SK-N-MC (cell line): ENCODE measurements at regions not wholly inside any gene's neighbourhood (a gene's known extent, or its start where the extent isn't known, plus 50 kb on each side); places are given as distances from the start of the nearest gene placed in this dataset.

ENCODE experiments used
- DNase-seq: peaks from one replicate; pipeline ENCODE4 v3.0.0-alpha.2; 2011; ENCODE audit warnings: low read depth, low spot score
- H3K27ac ChIP-seq: fragments of 200-600 bp; sonication (generic); 2 replicates; pipeline ENCODE4 v1.5.1; 2016; ENCODE audit warnings: mixed run types
- H3K36me3 ChIP-seq: fragments of 200-600 bp; sonication (generic); 2 replicates; pipeline ENCODE4 v1.6.1; 2017; ENCODE audit warnings: antibody characterized with exemption, low read length, mixed read lengths; ENCODE audit not compliant: insufficient read depth
- H3K4me3 ChIP-seq: fragments of 200-600 bp; sonication (generic); 2 replicates; pipeline ENCODE4 v1.5.1; 2016
- H3K9ac ChIP-seq: fragments of 200-600 bp; sonication (generic); 2 replicates; pipeline ENCODE4 v1.8.0; 2017; ENCODE audit warnings: mixed run types, mixed read lengths; ENCODE audit not compliant: insufficient read length
- H3K9me3 ChIP-seq: fragments of 200-600 bp; sonication (generic); 2 replicates; pipeline ENCODE4 v1.6.1; 2017; ENCODE audit warnings: low read depth, mild to moderate bottlenecking, antibody characterized with exemption, low read length, moderate library complexity, mixed read lengths
- EZH2 ChIP-seq: fragments of 200-600 bp; sonication (generic); IDR thresholded peaks from one replicate; pipeline ENCODE4 v1.6.1; 2017; ENCODE audit warnings: antibody characterized with exemption
- FOXP2 ChIP-seq: optimal IDR thresholded peaks from 2 replicates; pipeline ENCODE3; 2011; ENCODE audit warnings: mild to moderate bottlenecking, moderate library complexity; ENCODE audit not compliant: insufficient read depth; ENCODE audit errors: extremely low read length, control extremely low read depth
- POLR2AphosphoS5 ChIP-seq: IDR thresholded peaks from 2 replicates; pipeline ENCODE4 v1.6.1; 2012; ENCODE audit warnings: mild to moderate bottlenecking, low read depth, low read length, borderline replicate concordance

DNA sequence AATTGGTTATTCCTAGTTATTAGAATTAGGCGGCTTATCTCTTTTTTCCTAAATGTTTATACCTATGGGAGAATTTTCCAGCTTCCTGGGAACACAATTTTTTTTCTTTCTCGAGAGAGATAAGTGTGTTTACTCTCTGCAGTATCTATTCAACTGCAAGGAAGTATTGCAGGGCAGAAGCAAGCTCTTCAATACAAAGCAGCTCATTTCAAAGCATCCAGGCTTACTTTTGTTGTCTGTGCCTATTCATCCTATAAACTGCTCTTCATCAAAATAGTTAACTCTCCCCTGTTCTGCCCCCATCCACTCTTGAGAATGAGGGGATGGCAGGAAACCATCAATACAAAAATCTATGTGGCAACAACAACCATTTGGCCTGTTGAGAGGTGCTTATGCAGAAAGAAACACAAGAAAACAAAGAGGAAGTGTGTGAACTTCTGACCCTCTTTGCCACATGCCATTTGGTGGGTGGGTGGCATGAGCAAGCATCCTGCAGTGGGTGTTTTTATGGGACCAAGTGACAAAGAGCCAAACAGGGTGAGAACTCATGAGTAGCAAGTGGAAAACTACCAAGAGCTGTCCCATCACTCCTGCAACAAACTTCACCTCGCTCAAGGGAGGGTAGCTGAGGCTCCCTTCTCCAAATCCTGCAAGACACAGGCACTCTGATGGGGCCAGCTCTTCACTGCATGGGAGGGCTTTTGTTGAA lies 50.6 kb upstream of the MRPS6 start:
- Histone ChIP-seq H3K27ac (no peak overlapping the region), H3K4me3 (no peak overlapping the region), H3K9ac (no peak overlapping the region), H3K36me3 (no peaks in the 10 kb centered on the region), H3K9me3 (no peaks in the 10 kb centered on the region)
- DNase-seq: no peak
- no peak for TF ChIP-seq POLR2AphosphoS5
- TF ChIP-seq FOXP2: no peak
- TF ChIP-seq EZH2: no peak

DNA sequence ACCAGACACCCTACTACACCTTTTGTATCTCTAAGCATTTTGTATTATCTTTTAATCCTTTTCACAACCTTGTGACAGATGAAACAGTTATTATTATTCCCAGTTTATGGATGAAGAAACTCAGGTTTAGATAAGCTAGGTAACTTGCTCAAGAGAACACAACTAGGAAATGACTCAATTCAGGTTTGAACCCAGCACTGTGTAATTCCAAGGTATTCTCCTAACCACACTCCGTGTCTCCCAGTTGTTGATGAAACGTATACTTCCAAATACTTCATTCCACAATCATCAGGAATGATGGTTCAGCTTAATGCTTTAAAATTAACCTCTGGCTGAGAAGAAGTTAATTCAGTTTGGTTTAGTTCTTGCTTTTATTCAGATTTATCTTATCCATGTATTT lies 51.7 kb upstream of the MRPS6 start:
- TF ChIP-seq FOXP2 (no peak), EZH2 (no peak), POLR2AphosphoS5 (no peak)
- no peak overlapping the region for H3K27ac ChIP-seq
- H3K4me3 ChIP-seq: no peak overlapping the region
- no peaks in the 10 kb centered on the region for H3K9me3 ChIP-seq
- no peak overlapping the region for H3K9ac ChIP-seq
- DNase-seq: no peak
- H3K36me3 ChIP-seq: no peaks in the 10 kb centered on the region

DNA sequence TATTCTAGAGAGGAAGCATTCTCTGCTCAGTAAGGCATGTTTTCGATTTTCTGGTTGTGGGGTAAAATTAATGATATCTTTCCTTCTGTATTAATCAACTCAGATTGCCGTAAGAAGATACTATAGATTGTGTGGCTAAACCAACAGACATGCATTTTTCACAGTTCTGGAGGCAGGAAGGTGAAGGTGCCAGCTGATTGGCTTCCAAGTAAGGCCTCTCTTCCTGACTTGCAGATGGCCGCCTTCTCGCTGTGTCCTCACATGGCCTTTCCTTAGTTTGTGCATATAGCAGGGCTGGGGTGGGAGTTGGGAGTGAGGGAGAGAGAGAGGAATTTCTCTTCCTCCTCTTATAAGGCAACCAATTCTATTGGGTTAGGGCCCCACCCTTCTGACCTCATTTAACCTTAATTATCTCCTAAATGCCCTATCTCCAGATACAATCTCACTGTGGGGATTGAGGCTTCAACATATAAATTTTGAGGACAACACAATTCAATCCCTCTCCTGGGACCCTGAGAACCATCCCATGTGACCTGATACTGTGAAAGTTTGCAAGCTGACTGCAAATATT lies 52.3 kb upstream of the MRPS6 start:
- Histone ChIP-seq H3K9ac (no peak overlapping the region), H3K36me3 (no peaks in the 10 kb centered on the region), H3K9me3 (no peaks in the 10 kb centered on the region), H3K27ac (no peak overlapping the region), H3K4me3 (no peak overlapping the region)
- no peak for DNase-seq
- TF ChIP-seq POLR2AphosphoS5 (no peak), EZH2 (no peak), FOXP2 (no peak)

DNA sequence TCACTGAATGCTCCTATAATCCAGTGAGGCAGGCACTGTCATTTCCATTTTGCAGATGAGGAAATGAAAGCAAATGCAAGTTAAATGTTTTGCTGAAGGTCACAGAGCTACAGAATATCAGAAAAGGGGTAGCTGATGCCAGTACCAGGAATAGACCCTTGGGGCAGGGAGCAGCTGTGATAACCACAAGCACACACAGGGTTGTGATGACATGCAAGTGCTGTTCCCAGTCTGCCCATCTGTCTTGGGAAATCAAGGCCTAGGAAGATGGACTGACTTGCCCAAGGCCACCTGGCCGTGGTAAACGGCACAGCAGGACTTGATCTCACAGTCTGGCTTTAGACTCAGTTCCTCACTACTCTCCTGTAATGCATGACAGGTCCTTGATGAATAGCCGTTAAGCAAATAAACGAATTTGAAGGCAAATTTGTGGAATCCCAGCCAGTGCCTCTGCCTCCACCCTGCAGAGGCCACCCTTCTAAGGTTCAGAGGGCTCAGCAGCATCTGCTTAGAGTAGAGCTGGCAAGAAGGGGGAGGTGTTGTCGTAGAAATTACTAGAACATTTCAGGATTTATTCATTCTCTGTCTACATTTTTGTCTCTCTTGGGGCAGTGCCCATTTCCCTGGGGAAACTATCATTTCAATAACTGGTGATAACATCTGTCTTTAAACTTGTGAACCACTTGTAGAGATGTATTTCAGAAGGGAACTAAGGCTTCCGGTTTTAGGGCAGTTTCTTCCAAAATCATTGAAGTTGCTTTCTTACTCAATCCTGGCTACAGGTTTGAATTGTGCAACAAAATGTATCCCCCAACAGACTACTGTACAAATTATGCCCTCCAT lies 53.2 kb upstream of the MRPS6 start:
- no peaks in the 10 kb centered on the region for H3K36me3 ChIP-seq
- DNase-seq: no peak
- H3K4me3 ChIP-seq: no peak overlapping the region
- TF ChIP-seq FOXP2 (no peak), EZH2 (no peak), POLR2AphosphoS5 (no peak)
- no peak overlapping the region for H3K27ac ChIP-seq
- no peak overlapping the region for H3K9ac ChIP-seq
- H3K9me3 ChIP-seq: no peaks in the 10 kb centered on the region

DNA sequence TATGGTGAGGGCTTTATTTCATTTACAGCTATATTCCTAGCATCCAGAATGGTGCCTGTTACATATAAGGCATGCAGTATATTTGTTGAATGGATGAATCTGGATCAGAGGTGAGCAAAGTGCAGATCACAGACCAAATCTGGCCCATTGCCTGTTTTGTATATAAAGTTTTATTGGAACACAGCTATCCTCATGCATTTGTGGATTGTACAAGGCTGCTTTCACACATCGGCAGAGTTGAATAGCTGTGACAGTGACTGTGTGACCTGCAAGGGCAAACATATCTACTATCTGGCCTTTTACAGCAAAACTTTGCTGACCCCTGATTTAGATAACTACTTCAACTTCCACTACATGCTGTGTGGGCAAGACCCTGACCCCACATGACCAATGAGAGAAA lies 54.0 kb upstream of the MRPS6 start:
- Histone ChIP-seq H3K27ac (no peak overlapping the region), H3K9me3 (no peaks in the 10 kb centered on the region), H3K4me3 (no peak overlapping the region), H3K36me3 (no peaks in the 10 kb centered on the region), H3K9ac (no peak overlapping the region)
- TF ChIP-seq POLR2AphosphoS5 (no peak), FOXP2 (no peak)
- no peak for DNase-seq

DNA sequence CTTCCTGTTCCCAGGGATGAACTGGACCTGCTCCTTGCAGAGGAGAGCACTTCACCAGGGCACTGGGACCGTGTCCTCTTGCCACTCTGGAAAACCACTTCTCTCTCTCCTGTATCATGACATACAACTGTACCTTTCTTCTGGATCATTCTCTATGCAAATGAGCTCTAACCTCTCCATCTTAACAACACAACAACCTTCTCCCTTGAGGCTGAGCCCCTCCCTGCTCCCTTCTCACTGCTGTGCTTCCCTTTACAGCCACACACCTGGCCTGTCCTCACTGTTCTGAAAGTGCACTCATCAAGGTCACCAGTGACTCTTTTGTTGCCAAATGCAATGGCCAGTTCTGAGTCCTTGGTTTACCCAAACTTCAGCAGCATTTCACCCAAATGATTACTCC lies 54.5 kb upstream of the MRPS6 start:
- H3K36me3 ChIP-seq: no peaks in the 10 kb centered on the region
- no peaks in the 10 kb centered on the region for H3K9me3 ChIP-seq
- H3K4me3 ChIP-seq: no peak overlapping the region
- no peak overlapping the region for H3K27ac ChIP-seq
- no peak for TF ChIP-seq EZH2
- no peak for TF ChIP-seq POLR2AphosphoS5
- no peak for TF ChIP-seq FOXP2
- no peak overlapping the region for H3K9ac ChIP-seq
- no peak for DNase-seq

DNA sequence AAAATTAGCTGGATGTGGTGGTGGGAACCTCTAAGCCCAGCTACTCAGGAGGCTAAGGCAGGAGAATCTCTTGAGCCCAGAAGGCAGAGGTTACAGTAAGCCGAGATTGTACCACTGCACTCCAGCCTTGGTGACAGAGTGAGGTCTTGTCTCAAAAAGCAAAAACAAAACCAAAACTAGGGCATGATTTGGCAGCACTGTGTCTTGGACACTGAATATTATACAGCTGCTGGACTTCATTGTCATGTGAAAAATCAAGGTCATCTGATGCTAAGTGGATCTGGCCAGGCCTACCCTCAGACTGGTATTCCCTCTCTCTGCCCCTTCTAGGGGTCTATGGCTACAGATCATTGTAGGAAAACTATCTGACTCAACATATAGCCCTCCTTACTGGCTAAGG lies 55.2 kb upstream of the MRPS6 start:
- DNase-seq: no peak
- no peak overlapping the region for H3K27ac ChIP-seq
- no peak overlapping the region for H3K4me3 ChIP-seq
- H3K9ac ChIP-seq: no peak overlapping the region
- H3K9me3 ChIP-seq: no peaks in the 10 kb centered on the region
- H3K36me3 ChIP-seq: no peaks in the 10 kb centered on the region
- TF ChIP-seq FOXP2: no peak
- no peak for TF ChIP-seq EZH2
- TF ChIP-seq POLR2AphosphoS5: no peak

DNA sequence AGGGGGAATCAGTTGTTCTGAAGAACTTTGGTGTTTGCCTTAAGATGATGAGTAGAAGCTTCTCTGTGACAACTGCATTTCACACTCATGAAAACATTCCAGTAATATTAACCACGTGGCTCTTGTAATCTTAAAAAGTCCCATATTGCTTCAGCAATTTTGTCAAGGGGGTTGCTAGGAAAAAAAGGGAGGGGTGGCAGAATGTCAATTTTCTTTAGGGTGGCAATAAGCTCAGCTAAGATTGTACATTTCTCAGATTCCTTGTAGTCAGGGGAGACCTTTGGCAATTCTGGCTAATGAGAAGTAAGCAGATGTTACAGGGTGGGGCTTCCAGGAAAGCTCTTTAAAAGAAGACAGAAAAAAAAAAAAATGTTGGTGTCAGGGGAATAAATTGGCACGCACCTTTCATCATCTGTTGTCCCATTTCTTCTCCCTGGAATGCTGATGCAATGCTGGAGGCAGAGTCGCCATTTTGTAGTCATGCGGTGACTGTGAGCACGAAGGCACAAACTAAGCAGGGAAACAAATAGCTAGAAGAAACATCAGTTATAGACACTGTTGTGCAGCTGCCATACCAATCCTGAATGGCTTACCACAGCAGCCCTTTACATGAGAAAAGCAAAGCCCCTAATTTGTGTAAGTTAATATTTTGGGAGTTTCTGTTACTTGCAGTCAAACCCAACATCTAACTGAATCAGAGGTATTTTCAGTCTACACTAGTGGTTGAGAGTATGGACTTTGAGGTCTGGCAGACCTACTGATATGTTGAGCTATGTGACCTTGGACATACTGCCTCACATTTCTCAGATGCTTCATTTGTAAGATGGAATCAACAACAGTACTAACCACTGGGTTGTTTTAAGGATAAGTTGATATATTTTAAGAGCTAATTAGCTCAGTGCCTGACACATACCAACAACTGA lies 56.1 kb upstream of the MRPS6 start:
- DNase-seq: no peak
- no peak overlapping the region for H3K27ac ChIP-seq
- no peaks in the 10 kb centered on the region for H3K36me3 ChIP-seq
- no peak overlapping the region for H3K4me3 ChIP-seq
- H3K9me3 ChIP-seq: no peaks in the 10 kb centered on the region
- no peak overlapping the region for H3K9ac ChIP-seq
- TF ChIP-seq FOXP2: no peak
- no peak for TF ChIP-seq EZH2
- no peak for TF ChIP-seq POLR2AphosphoS5

DNA sequence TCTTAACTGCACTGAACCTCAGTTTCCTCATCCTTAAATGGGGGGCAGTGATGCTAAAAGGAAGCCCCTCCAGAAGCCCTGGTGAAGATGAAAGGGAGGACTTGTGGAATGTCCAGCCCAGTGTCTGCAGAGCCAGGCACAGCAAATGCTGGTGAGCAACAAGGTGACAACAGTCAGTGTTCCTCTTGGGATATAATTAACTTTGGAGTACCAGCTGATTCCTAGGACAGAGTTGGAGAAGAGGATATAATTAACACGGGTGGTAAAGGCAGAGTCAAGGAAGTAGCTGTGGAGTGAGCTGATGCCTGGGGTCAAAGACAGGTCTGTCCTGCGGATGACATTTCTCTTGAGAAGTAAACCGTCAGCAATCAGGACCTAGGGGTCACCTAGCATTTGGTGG lies 60.7 kb upstream of the MRPS6 start:
- Histone ChIP-seq H3K4me3 (no peak overlapping the region), H3K9ac (no peak overlapping the region), H3K27ac (no peak overlapping the region), H3K9me3 (no peaks in the 10 kb centered on the region), H3K36me3 (no peaks in the 10 kb centered on the region)
- DNase-seq: no peak
- no peak for TF ChIP-seq FOXP2
